ENCODE measurements at regions not wholly inside any gene's neighbourhood (a gene's known extent, or its start where the extent isn't known, plus 50 kb on each side); places are given as distances from the start of the nearest gene placed in this dataset.

DNA sequence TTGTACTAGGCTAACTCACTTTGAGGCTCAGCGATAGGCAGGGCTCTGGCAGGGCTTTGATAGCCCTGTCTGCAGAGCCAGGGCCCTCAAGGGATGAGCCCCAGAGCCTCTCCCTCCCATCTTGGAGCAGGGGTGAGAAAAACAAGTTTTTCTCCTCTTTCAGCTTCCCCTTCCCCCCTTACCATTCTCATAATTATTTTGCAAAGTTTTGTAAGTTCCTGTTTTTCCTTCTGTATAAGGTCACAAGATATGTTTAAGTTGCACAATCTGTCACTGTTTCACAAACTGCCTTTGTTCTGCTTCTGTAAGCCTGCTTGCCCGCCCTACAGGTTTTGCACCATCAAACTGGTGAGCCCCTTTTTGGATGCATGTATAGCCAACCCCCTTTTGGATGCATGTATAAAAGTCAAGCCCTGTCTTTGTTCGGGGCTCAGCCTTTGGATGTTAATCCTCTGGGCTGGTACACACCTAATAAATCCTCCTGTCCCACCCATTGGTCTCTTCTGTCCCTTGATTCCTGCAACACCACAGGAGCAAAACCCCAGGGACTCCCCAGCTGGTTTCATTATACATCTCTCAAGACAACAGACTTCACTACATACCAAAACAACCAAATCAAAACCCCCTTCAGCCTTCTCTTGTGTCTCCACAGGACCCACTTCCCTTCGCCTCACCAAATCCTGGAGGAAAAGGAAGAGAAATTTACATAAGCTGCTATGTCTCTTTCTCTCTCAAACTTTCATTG, 52.5 kb upstream of the RESF1 start:
- TF ChIP-seq, protein P1, sequence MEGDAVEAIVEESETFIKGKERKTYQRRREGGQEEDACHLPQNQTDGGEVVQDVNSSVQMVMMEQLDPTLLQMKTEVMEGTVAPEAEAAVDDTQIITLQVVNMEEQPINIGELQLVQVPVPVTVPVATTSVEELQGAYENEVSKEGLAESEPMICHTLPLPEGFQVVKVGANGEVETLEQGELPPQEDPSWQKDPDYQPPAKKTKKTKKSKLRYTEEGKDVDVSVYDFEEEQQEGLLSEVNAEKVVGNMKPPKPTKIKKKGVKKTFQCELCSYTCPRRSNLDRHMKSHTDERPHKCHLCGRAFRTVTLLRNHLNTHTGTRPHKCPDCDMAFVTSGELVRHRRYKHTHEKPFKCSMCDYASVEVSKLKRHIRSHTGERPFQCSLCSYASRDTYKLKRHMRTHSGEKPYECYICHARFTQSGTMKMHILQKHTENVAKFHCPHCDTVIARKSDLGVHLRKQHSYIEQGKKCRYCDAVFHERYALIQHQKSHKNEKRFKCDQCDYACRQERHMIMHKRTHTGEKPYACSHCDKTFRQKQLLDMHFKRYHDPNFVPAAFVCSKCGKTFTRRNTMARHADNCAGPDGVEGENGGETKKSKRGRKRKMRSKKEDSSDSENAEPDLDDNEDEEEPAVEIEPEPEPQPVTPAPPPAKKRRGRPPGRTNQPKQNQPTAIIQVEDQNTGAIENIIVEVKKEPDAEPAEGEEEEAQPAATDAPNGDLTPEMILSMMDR (IDR thresholded peaks at IDR 0.05): no peak
- no peak for TF ChIP-seq POLR2A (IDR thresholded peaks at IDR 0.05)
